DMS153 (cell line): ENCODE measurements at regions not wholly inside any gene's neighbourhood (a gene's known extent, or its start where the extent isn't known, plus 50 kb on each side); places are given as distances from the start of the nearest gene placed in this dataset.

Experiments
- DNase-seq: peaks from one replicate; lab custom pipeline; 2025; lab: John Stamatoyannopoulos, UW

DNA sequence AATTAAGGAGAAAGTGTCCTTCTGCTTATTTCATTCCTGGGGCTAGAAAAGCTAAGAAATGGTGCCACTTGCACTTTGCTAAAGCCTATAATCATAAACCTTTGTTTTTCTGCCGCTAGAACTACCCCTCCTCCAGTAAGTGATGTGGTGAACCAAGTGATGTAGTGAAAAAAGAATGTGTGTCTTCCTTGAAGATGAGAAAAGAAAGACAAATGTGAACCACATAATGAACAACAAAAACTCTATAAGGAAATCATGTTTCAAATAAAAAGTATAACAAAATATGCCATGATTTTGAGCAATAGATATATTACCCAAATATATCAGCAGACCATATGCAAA, 179.0 kb upstream of the SGCD start:
- no peak for DNase-seq

DNA sequence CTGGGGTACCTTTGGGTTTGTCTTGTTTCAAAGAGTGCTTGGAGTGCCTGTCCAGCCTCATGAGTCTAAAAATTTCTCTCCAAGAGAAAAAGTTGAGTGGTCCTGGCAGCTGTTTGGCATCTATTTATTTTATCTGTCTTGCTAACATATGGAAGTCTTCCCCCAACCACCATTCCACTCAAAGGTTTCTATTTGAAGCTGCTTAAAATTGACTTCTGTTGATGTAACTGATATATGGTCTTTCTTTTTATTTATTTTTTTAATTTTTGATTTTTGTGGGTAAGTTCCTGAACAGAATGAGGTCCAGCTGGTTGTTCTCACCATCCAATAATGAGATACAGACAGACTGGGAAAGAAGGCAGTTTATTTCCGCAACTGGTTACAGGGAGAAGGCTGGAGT, 178.7 kb upstream of the SGCD start:
- DNase-seq: no peak

DNA sequence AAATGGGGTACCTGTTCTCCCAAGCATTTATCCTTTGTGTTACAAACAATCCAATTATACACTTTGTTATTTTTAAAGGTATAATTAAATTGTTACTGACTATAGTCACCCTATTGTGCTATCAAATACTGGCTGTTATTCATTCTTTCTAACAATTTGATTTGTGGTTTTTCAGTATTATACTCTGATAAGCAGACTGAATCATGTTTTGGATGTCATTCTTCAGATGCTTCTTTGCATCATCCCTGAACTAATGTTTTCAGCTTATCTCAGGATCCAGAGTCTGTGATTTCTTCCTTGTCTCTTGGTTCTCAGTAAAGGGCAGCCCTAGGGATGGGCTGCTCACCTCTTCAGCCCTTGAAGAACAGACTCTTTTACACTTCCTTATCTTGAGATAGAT, 177.8 kb upstream of the SGCD start:
- no peak for DNase-seq

DNA sequence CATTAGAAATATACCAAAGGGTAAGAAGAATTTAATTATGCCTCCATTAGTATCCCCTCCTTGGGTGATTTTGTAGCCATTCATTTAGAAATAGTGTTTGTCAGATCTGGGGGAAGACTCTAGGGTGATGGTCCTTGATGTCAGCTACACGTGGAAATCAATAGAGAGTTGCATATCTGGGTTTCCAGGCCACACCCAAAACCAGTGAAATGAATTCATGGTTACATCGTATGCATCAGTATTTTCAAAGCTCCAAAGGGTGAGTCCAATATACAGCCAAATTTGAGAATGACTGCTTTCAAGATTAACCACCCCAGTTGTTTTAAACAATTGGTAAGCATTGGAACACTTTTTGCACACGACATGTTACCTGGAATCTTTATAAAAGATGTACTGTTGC, 173.4 kb upstream of the SGCD start:
- no peak for DNase-seq

DNA sequence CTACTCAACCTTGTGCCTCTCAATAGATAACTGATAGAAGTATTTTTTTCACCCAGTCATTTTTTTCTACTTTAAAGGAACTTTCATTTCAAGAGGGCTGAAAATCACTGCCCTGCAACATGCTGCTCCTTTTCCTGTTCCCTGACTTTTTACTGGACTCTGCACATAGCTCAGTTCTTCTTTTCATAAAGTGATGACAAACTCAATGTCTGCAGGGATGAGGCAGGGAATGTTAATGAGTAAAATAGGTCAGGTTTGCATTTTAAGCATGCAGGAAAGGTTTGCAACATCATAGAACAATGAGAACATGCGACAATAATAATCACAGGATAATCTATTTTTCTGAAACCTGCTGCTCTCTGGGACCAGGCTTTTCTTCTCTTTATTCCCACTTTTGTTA, 172.2 kb upstream of the SGCD start:
- DNase-seq: no peak

DNA sequence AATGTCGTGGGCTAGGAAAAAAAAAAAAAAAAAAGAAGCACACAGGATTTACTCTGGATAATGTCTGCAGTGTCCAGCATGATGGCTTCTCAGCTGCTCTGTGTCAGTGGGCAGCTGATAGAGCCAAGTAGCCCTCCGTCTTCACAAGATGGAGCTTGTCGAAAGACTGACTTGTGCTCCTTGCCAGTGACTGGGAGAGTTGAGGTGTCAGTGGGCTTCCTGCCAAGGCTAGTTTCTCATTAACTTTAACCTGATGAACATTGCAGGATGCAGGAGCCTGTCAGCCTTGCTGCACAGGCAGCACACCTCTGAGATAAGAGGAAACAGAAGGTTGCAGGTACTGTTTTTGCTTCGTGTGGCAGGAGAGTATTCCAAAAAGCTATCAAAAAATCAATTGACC, 171.4 kb upstream of the SGCD start:
- DNase-seq: no peak

DNA sequence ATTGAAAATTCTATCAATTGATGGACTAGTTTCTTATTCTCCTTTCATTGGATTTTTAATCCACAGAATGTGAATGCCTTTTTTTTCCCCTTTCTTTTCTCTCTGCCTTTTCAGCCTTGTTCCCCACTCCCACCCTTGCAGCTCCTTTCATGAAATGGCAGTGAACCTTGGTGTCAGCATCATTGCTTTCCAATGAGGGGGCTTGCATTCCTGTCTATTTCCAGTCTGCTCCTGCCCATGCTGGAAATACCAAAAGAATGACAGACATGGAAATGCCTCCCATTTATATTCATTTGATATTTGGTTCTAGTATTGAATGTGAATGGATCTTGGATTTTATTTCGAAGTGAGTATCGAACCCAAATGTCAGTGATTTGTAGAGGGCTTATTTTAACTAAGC, 162.7 kb upstream of the SGCD start:
- DNase-seq: no peak

DNA sequence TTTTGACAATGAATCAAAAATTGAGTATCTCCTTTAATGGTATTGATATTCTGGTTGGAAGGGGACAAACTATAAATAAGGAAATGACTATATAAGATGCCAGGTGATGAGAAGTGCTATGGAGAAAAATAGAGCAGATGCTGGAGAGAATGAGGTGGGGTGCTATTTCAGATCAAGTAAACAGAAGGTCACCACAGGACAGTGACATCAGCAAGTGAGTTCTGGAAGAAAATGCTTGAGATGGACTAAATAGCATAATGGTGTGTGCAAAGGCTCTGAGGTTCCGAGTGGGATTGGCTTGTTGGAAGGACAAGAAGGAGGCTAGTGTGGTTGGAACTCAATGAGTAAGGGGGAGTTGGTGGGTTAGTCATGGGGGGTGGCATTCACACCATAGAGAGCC, 157.5 kb upstream of the SGCD start:
- DNase-seq: no peak

DNA sequence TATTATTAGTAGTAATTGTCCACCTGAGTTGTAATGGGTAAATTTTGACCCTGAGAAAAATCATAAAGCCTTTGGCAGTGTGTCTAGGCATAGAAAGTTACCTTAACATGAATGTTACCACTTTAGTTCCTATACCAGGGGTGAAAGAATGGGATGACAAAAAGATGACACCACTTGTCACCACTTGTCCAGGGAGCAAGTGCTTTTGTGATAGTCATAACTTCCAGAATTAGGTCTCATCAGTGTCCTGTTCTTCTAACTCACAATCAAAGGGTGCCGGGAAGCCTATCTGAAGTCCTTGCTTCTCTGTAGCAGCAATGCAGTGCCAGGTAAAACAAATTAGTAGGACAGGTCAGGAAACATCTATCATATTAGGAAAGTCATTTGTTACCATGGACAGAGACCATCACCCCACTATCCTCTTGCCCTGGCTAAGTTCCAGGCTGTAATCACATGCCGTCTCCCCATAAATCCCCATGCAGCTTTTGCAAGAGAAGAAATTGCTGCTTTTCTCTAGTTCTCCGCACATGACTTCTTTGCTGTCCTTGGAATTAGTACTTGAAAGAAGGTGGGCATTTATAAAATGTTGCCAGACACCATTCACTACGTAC, 156.5 kb upstream of the SGCD start:
- DNase-seq: no peak

DNA sequence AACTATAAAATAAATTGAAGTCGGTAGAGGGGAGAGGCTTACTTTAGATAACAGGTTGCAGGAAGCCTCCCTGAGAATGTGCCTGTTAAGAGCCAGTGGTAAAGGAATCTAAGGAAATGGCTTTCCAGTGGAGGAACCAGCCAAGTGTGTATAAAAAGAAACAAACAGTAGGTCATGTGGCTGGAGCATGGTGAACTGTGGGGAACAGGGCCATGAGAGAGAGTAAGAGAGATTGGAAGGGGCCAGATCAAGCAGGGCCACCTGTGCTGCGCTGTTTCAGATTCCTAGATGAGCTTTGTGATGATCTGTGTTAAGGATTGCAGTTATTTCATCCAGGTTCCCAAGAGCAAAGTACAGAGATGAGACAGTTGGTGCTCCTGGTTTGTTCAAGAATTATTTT, 152.7 kb upstream of the SGCD start:
- no peak for DNase-seq

DNA sequence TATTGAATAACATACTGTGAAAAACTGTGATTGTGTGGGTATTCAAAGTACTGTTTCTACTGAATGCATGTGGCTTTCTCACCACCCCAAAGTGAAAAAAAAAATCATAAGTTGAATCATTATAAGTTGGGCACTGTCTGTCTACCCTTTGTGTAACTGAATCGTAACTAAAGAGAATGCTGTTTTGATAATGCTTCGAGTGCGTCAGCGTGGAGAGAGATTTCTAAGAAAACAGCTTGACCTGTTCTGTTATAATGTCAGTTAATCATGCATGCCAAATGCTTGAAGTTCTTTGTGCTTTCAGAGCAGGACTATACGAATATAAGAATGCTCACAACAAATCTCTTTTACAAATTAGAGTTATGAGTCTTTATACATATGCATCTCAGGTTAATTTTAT, 148.8 kb upstream of the SGCD start:
- DNase-seq: no peak

DNA sequence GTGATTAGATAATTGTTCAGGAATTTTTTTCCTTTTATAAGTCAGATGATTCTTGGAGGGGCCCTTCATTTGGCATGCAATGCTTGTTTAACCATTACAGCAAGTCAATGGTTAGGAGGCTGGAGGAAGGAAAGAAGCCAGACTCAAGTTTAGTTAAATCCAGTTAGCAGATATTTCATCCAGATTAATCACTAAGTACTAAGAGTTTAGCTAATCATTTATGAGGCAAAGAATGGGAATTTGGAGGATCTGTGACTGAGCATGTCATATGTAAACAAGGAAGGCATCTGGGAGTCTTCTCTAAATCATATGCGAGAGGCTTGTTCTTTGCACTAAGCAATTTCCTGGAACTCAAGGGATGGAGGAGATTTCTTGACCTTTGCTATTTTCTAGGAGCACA, 145.3 kb upstream of the SGCD start:
- no peak for DNase-seq

DNA sequence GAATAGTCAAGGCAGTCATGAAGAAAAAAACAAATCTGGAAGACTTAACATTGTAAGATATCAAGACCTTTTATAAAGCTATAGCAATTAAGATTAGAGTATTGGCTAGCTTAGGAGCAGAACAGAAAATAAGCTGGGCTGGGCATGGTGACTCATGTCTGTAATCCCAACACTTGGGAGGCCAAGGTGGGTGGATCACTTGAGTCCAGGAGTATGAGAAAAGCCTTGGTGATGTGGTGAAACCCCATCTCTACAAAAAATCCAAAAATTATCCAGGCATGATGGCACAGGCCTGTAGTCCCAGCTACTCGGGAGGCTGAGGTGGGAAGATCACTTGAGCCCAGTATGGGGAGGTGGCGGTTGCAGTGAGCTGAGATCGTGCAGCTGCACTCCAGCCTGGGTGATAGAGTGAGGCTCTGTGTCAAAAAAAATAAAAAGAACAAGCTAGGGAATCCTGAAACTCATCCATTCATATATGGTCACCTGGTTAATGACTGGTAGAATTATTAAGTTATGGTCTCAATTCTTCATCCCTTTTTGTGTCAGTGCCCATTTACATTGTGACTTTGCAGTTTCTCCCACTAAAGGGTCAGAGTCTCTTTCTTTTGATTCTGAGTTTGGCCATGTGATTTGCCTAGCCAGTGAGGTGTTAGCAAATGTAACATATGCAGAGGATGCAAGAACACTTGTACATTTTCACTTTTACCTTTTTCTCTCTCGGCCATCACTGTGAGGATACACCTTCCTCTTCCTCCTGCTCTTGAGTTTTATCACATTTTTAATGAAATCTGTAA, 144.6 kb upstream of the SGCD start:
- no peak for DNase-seq

DNA sequence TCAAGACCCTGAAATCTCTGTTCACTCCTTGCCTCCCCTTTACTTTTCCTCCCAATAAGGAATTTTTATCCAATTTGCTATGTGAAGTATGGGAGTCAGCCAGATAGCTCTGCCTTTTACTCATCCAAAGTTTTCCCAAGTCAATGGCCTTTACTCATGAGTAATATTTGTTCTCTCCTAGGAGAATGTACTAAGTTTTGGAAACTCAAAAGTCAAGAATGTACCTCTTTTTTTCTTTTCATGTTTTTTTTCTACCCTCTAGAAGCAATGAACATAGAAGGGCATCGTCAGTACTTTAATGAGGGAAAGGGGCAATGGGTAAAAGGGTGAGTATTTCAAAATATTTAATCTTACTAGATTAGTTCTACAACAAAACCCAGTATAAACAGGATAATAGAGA, 140.2 kb upstream of the SGCD start:
- no peak for DNase-seq

DNA sequence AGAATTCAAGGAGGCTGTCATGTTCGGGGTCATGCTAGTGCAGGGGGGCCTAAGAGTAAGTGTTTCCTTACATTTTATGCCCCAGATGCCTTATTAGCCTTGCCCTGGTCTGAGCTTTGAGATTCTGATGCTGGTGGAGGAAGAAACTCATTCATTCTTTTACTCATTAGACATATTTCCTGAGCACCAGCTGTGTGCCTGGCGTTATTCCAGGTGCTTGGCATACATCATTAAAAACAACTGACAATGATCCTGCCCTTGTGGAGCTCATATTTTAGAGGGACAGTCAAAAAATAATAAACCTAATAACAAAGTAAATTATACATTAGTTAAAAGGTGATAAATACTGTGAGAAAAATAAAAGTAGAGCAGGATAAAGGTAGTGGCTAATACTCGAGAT, 138.9 kb upstream of the SGCD start:
- DNase-seq: no peak

DNA sequence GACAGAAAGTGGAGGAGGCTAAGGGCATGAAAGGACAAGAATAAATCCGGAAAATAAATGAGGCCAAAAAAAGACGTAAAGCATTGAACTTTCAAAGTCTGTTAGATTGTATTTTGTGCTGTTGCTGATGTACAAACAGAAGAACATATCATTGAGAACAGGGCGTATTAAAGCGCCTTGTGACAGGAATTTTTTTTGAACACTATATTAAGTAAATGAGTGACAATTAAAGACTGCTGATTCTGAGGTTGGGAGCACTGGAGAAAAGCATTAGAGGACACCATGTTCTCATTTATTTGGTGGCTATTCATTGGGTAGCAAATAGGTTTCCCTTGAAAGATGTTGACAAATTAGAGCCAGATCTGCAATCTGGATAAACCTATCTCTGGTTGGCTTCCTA, 137.3 kb upstream of the SGCD start:
- no peak for DNase-seq

DNA sequence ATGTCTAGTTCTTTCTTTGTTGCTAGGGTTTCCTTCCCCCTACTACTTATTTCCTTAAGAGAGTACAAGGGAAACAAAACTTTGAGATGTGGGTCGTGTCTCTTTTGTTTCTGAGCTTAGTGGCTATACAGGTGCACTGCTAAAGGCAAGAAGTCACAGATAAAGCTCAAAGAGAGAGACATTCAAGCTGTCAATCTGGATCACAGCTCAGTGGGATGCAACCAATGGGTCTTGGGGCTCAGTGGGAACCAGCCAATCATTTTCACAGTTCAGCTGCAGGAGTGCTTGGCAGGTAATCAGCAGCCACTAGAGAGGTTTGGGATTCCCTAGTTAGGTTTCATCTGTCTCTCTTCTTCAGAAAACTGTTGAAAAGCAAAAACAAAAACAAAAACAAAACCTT, 135.4 kb upstream of the SGCD start:
- no peak for DNase-seq

DNA sequence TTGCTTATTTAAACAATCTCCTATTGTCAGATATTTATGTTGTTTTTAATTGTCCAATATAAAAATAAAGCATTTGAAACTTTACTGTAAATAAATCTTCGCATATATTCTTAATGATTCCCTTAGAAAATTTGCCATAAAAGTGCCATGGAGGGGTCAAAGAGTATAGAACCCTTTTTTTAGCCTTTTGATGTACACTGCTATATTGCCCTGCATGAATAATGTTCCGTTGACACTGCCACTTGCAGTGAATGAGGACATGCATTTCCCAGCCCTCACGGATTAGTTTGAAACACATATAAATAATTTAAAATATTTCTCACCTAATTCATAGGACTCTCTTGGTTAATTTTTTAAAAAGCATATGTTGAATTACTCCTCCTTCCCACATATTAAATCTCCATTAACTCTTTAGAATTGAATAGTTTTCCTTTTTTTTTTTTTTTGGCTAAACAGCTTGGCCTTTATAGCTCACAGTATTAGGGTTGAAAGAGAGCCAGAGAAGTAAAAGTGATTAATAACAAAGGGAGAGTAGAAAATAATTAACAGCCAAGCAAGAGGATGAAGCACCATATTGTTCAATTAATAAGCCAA, 129.8 kb upstream of the SGCD start:
- no peak for DNase-seq

DNA sequence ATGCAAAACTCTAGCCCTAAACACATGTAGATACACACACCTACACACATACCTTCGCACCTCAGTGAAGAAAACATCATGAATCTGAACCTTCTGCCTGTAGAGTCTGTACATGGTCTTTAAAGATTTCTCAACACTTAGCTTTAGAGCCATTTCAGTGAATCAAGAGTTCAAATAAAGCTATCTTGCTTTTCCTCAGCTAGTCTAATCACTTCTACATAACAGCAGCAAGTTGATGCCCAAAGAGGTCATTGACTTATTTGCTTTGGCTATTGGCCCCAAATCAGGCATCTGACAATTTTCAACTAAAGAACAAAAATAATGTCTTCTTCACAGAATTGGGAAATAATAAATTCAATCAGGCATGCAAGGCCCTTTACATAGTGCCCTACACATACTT, 127.9 kb upstream of the SGCD start:
- no peak for DNase-seq

DNA sequence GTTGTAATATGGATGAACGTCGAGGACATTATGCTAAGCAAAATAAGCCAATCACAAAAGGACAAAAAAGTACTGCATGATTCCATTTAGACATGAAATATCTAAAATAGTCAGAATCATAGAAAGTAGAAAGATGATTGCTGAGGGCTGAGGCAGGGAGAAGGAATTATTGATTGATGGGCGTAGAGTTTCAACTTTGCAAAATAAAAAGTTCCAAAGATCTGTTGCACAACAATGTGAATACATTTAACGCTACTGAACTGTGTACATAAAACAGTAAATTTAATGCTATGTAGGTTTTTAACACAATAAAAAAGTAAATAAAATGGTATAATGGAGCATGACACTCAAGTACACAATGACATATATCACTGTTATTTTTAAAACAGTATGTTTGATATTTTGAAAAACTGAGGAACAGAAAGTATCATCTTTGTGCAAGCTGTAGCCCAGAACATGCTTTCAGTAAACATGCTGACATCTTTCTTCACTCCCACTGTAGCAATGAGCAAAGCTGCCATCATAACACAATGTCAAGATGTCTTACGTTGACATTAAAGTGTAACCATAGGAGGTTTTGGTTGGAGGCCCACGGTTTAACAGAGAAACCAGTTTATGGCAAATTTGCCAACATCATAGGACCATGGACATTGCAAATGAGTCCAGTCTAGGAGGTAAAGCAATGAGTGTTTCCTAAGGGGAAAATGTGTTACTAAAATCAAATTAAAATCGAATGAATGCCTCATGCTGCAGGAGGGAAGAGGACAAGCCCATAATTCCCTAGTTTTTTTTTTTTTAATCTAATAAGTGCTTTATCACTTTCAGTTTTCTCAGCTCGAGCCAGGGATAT, 125.8 kb upstream of the SGCD start:
- no peak for DNase-seq

DNA sequence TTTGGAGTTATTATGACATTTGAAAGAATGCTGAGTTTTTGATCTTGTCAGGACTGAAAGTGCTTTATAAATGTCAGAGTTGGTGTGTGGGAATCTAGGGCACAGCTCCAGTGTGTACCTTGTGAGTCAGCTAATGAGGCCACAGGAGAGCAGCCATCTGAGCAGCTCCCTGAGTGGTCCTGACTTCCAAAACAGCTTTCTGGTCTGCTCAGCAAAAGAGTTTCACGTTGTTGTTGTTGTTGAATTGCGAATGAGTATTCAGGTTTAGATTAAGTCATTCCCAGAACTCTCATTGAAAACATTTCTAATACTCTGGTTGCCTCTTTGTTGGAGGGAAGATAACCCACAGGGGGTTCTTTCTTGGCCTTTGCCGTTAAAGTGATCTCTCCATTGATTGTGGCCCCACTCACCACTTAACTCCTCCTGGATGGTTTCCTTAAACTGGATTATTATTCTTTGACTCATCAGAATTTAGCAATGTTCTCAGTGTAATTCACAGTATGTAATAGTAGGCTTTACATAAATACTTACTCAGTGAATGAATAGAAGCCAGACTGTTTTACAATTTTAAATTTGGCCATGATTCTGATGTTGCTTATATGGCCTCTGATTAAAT, 125.1 kb upstream of the SGCD start:
- no peak for DNase-seq

DNA sequence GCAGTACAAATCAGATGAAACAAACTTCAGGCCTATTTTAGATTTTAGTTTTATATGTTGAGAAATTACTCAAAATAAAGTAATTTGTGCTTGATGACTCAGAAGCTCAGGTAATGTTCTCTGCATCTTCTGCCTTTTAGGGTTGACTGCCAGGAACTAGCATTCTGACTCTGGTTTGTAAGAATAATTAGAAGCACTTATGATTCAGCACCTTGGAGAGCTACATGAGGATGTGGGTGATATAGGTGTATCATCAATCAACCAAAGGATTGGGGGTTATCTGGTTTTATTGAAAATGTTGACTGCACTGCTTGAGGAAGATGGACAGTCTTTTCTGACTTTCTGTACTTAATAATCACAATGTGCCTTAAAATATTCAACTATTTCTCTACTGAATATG, 118.7 kb upstream of the SGCD start:
- no peak for DNase-seq
